ENCODE measurements at regions not wholly inside any gene's neighbourhood (a gene's known extent, or its start where the extent isn't known, plus 50 kb on each side); places are given as distances from the start of the nearest gene placed in this dataset.
"Not testable (repeated sequence)": the region's sequence is repeated elsewhere in the genome, so short reads cannot be mapped to it uniquely, and the experiment has no call there.

GRCh38 chr3:191518861-191519260 is 57.9 kb downstream of the PYDC2 start:
- no peak for DNase-seq (ENCODE audit: low read depth in 4 of 4, low spot score in 2 of 4)

- DNase-seq (ENCODE audit: low read depth in 4 of 4, low spot score in 2 of 4), result no peak
These were observed 60.1 kb downstream of the PYDC2 start for GRCh38 chr3:191521055-191521454.

- no peak for DNase-seq (ENCODE audit: low read depth in 4 of 4, low spot score in 2 of 4)
These were observed 62.2 kb downstream of the PYDC2 start for GRCh38 chr3:191523148-191523547.

GRCh38 chr3:191528589-191528988 is 67.6 kb downstream of the PYDC2 start:
- no peak for DNase-seq (ENCODE audit: low read depth in 4 of 4, low spot score in 2 of 4)

GRCh38 chr3:191529992-191530391 is 69.0 kb downstream of the PYDC2 start:
- no peak for DNase-seq (ENCODE audit: low read depth in 4 of 4, low spot score in 2 of 4)

GRCh38 chr3:191531434-191531972 is 70.5 kb downstream of the PYDC2 start:
- DNase-seq (ENCODE audit: low read depth in 4 of 4, low spot score in 2 of 4), result no peak

GRCh38 chr3:191543018-191543417 is 82.1 kb downstream of the PYDC2 start:
- DNase-seq (ENCODE audit: low read depth in 4 of 4, low spot score in 2 of 4), result no peak

- no peak for DNase-seq (ENCODE audit: low read depth in 4 of 4, low spot score in 2 of 4)
These were observed 82.9 kb downstream of the PYDC2 start for GRCh38 chr3:191543897-191544296.

GRCh38 chr3:191549357-191549756 is 88.4 kb downstream of the PYDC2 start:
- no peak for DNase-seq (ENCODE audit: low read depth in 4 of 4, low spot score in 2 of 4)

GRCh38 chr3:191555037-191555436 is 94.1 kb downstream of the PYDC2 start:
- no peak for DNase-seq (ENCODE audit: low read depth in 4 of 4, low spot score in 2 of 4)

- no peak for DNase-seq (ENCODE audit: low read depth in 4 of 4, low spot score in 2 of 4)
These were observed 96.4 kb downstream of the PYDC2 start for GRCh38 chr3:191557322-191557721.

GRCh38 chr3:191563722-191564121 is 102.8 kb downstream of the PYDC2 start:
- DNase-seq (ENCODE audit: low read depth in 4 of 4, low spot score in 2 of 4), result no peak

- DNase-seq (ENCODE audit: low read depth in 4 of 4, low spot score in 2 of 4), result no peak
These were observed 105.5 kb downstream of the PYDC2 start for GRCh38 chr3:191566469-191566868.

- DNase-seq (ENCODE audit: low read depth in 4 of 4, low spot score in 2 of 4), result no peak
These were observed 107.2 kb downstream of the PYDC2 start for GRCh38 chr3:191568206-191568605.

GRCh38 chr3:191592105-191592504 is 131.1 kb downstream of the PYDC2 start:
- DNase-seq (ENCODE audit: low read depth in 4 of 4, low spot score in 2 of 4), result no peak

- DNase-seq (ENCODE audit: low read depth in 4 of 4, low spot score in 2 of 4), result no peak
These were observed 132.5 kb downstream of the PYDC2 start for GRCh38 chr3:191593486-191593885.

GRCh38 chr3:191615511-191615910 is 154.5 kb downstream of the PYDC2 start:
- not testable (repeated sequence) for DNase-seq (ENCODE audit: low read depth in 4 of 4, low spot score in 2 of 4)

- no peak for DNase-seq (ENCODE audit: low read depth in 4 of 4, low spot score in 2 of 4)
These were observed 163.3 kb downstream of the PYDC2 start for GRCh38 chr3:191624299-191624698.

- DNase-seq (ENCODE audit: low read depth in 4 of 4, low spot score in 2 of 4), result peak in 1 of 4 donors; percentile 3
These were observed 166.1 kb downstream of the PYDC2 start for GRCh38 chr3:191627064-191627463.

- DNase-seq (ENCODE audit: low read depth in 4 of 4, low spot score in 2 of 4), result no peak
These were observed 167.6 kb downstream of the PYDC2 start for GRCh38 chr3:191628571-191628970.

GRCh38 chr3:191631496-191631895 is 170.5 kb downstream of the PYDC2 start:
- DNase-seq (ENCODE audit: low read depth in 4 of 4, low spot score in 2 of 4), result no peak

GRCh38 chr3:191634902-191635301 is 173.9 kb downstream of the PYDC2 start:
- DNase-seq (ENCODE audit: low read depth in 4 of 4, low spot score in 2 of 4), result no peak

- no peak for DNase-seq (ENCODE audit: low read depth in 4 of 4, low spot score in 2 of 4)
These were observed 176.6 kb downstream of the PYDC2 start for GRCh38 chr3:191637611-191638010.
